HG03432 (cell line): ENCODE measurements at regions not wholly inside any gene's neighbourhood (a gene's known extent, or its start where the extent isn't known, plus 50 kb on each side); places are given as distances from the start of the nearest gene placed in this dataset.

ENCODE experiments used
- ATAC-seq: cut with Tn5 transposase; IDR thresholded peaks from one replicate; pipeline ENCODE4 v1.9.1; 2021; ENCODE audit warnings: mild to moderate bottlenecking, moderate library complexity; ENCODE audit not compliant: unreplicated experiment

DNA sequence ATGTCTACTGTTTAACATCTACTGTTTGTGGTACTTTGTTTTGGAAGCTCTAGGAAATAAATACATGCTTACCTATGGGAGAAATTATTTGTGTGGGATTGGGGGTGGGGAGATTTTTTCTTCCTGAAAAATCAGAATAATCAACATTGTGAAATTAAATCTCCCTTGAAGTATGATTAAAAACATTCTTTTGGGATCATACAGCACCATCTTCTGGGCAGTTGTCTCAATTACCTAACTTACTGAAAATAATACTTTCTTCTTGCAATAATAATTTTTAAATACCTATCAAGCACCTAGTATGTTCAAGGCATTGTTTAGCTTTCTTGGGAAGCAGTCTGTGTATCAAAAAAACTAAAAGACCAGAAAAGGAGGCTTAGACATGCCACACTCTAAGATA lies 576.5 kb upstream of the ARGLU1 start:
- ATAC-seq = no peak

DNA sequence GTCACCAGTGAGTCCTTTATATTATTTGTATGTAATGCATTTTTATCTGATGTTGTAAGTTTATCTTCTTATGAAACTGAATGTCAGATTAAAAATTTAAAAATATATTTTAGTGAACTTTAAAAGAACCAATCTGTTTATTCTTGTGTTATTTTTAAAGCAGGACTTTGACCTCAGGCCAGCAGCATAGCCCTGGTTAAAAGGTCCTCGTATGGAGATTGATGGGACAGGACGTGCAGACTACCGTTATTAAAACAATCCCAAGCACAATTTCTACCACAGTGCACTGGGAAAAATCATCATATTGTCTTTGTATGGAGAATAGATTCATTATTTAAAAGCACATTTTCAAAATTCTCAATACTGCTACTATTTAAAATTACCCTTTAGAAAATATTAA lies 573.8 kb upstream of the ARGLU1 start:
- ATAC-seq = no peak

DNA sequence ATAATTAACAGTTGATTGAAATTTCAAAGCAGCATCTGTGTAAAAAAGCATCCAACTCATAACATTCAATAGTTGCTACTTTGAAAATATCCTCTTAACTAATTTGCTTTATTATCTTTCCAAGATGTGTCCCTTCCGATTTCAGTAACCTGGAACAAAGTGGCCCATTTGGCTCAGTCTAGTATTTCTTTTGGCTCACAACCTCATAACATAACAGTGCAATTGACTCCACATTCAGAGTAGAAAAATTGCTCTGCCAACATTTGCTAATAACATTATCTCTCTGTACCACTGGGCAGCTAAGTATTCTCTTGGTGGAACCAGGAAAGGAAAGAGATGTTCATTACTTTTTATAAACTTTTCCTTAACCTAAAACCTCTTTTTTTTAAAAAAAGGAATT lies 571.1 kb upstream of the ARGLU1 start:
- no peak for ATAC-seq

DNA sequence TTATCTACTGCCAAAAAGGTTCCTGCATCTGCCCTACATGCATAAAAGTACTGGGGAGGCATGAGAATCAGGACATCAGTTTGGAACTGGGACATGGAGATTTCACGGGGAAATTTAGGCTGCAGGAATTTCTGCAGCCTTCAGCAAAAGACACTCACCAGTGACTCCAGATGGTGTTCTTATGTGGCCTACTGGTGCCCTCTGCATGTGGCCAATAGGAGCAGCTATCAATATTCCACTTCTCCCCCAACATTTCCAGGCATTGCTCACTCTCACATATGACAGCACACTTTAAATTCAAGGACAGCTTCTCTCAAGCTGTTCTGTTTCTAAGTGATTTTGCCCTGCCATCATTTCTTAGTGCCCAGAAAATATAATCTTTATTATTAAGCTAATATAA lies 570.5 kb upstream of the ARGLU1 start:
- no peak for ATAC-seq

DNA sequence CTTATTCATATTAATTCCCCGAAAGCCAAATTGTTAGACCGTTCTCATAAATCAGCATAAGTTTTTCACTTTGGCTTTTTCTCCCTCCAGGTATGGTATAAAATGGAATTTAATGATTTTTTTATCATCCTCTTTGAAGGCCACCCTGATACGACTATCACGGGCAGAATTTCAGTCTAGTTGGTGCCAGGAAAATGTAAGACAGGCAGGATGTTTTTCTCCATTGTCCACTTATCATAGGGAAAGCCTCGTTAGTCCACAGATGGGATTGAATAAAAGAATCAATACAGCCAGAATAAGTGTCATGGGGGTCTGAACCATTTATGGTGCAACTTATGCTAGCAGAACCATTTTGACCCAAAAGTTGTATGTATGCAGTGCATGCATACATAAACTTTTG lies 566.0 kb upstream of the ARGLU1 start:
- no peak for ATAC-seq

DNA sequence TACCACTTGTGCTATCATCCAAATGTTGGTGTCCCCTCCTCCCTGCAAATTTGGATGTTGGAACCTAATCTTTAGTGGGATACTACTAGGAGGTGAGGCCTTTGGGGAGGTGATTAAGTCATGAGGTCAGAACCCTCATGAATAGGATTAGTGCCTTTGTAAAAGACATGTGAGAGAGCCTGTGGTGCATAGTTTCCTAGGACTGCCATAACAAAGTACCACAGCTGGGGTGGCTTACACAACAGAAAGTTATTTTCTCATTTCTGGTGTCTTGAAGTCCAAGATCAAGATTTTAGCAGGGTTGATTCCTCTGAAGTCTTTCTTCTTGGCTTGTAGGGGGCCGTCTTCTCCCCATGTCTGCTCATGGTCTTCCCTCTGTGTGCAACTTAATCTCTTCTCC lies 562.6 kb upstream of the ARGLU1 start:
- ATAC-seq = no peak

DNA sequence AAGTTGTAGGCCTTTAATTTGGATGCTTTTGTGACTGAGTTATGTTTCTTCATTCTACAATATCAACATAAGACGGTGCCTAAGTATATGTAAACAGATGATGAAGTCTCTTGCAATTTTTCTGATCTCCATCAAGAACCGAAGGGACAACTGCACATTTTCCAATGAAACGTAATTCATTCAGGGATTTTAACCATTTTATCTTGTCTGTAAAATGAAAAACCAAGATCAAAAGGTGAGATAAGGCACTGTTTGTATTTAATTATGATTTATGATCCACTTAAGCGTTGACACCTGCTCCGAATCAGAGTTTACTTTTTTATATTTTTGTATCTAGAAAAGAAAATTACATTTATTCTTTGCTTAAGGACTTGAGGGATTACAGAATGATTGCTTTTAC lies 556.8 kb upstream of the ARGLU1 start:
- no peak for ATAC-seq

DNA sequence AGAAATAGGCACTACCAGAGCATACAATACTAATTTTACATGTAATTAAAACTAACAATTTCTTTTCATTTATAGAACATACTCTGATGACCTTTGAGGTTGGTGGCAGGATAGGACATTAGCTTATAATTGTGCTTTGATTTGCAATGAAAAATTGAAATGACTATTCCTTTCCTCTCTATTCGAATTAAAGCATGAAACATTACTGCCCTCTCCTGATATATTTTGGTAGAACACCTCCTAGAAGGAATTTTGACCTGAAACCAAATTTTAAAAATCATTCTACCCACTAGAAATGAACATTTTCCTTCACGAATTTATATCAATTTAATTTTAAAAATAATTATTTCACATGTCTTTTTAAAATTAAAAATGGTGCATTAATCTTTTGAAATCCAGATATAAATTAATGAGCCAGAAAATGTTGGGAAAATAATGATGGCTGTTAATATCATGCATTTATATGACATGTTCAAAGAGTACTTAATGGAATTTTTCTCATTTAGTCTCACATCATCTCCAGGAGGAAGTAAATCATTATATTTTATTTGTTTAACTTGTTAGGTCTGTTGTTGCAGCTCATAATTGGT lies 556.3 kb upstream of the ARGLU1 start:
- peak; percentile 57 for ATAC-seq

DNA sequence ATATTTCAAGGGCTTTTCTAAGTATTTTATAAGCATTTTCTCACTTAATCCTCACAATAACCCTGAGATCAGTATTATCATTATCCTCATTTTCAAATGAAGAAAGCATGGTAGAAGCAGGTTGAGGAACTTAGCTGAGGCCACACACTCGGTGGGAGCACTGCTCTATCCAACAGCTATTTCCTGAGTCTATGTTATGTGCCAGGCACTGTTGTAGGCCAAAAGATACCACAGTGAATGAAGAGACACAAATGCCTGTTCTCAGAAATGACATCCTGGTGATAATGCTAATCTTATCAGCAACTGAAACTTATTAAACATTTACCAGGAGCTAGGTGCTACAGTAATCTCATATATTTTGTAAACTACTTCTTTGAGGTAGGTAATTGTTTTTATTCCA lies 553.9 kb upstream of the ARGLU1 start:
- ATAC-seq = no peak

DNA sequence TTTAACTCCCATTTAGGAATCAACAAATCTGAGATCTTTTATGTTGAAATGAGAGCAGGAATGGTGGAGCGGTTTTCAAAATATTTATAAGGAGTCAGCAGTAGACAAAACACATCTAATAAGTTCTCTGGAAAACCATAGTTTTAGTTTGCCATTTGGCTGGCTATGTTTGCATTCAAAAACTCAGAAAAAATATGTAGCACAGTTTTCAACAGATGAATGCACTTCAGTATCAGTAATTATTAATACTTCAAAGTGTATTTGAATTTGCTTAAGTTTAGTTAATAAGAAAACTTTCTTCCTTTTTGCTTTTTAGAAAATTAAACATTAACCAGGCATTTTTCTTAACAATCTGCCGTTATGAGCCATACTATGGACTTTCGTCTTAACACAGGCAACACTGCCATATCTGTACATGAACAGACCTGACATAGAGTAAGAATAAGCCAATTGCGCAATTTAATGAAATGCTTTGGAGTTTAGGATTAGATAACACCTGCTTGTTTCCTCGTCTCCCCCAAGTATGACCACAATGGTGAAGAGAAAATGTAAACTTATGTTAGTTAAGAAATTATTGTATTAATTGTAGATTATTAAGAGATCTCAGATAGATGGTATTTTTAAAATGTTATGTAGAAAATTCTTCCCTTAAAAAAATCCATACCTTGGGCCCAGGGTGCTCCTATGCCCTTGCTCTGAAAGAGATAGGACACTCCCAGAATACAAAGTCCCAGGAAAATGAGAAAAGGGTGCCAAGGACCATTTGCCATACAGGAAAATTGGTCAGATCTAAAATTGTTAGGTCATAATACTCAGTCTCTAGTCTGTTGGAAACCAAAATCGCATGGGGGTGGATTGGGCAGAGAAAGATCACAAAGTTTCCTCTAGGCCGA lies 552.3 kb upstream of the ARGLU1 start:
- ATAC-seq = no peak

DNA sequence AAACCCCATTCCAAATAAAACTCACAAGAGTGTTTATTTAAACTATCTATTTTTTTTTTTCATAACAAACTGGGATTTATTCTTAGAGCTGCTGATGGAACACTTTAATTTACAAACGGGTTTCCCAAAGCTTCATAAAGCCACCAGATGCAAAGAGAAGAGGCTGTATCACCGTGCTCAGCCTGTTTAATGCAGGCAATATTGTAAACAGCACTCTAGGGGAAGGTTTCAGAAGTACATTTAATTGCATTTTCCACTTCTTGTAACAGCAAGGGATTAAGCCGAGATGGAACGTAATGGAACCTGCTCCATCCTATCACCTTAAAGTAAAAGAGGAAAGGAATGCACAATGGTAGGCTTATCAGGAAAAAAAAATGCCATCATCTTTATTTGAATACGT lies 550.6 kb upstream of the ARGLU1 start:
- ATAC-seq = no peak

DNA sequence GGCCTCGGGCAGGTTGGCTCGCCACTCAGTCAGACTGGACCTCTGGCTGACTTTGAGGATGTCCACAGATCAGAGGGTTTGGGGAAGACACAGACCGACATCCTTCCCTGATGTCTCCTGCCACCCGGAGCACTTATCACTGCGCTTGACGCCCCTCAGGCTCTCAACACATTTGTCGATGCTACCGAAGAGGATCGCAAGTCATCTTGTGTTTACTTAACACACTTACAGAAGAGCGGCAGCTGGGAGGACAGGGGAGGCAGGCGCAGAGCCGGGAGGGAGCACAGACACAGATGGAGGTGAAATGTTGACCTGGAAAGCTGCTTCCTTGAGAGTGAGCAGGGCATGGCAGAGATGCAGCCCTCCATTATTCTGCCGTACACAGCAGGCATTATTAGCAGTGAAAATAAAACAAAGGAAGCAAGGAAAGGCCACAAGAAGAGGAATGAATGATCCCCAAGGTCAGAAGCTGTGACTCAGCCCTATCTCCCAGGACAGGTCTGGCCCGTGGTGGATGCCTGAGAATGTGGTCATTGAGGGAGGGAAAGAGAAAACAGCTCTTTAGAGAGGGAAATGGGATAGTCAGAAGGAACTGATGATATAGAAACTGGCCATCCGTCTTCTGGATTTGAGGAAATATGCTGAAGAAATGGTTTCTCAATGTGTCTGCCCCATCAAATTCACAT lies 549.5 kb upstream of the ARGLU1 start:
- ATAC-seq = no peak

DNA sequence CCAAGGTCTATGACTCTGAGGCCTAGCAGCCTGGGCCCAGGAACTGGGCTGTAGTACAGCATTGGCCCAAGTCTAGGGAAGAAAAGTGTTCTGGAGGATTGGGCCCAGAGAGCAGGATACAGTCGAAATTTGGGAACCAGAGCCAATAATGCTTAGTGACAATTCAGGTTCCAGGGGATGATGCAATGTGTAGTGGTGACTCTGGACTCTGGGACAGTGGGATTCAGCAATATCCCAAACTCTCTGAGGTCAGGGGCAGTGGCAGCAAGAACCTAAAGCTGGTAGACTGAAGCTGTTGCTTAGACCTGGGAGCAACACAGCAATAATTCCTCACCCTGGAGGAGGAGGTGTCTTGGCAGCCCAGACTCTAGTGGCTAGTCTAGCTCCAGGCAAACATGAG lies 545.5 kb upstream of the ARGLU1 start:
- ATAC-seq = no peak

DNA sequence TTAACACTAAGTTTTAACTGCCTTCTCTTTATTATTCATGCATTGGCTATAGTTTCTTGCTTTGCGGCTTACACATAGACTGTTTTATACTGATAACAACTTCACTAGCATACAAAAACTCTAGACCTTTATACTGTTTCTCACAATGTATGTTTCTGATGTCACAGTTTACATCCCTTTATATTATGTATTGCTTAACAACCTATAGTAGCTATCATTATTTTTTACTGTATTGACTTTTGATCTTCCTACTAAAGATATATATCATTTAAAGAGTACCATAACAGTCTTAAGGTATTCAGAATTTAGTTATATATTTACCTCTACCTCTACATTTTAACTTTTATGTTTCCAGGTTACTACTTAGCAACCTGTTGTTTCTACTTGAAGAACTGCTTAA lies 543.3 kb upstream of the ARGLU1 start:
- no peak for ATAC-seq

DNA sequence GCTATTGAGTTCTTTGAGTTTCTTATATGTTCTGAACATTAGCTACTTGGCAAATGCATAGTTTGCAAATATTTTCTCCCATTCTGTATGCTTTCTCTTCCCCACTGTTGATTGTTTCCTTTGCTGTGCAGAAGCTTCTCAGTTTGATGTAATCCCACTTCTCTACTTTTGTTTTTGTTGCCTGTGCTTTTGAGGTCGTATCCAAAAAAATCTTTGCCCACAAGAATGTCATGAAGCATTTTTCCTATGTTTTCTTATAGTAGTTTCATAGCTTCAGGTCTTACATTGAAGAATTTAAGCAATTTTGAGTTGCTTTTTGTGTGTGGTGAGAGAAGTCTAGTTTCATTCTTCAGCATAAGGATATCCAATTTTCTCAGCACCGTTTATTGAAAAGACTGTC lies 536.7 kb upstream of the ARGLU1 start:
- ATAC-seq = no peak

DNA sequence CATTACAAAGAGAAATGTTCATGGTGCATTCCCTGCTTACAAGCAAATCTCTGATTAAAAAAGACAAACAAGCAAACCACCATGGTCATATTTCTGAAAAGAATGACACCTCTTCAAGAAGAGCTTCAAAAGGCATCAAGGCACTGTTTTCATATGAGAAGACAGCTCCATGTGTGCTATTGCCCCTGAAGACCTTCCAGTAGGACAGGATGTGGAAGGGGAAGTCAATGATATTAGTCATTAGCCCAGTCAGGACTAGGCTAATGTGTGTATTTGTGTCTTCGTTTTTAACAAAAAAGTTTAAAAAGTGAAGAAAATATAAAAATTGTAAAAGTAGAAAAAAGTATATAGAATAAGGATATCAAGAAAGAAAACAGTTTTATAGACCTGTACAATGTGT lies 534.7 kb upstream of the ARGLU1 start:
- no peak for ATAC-seq

DNA sequence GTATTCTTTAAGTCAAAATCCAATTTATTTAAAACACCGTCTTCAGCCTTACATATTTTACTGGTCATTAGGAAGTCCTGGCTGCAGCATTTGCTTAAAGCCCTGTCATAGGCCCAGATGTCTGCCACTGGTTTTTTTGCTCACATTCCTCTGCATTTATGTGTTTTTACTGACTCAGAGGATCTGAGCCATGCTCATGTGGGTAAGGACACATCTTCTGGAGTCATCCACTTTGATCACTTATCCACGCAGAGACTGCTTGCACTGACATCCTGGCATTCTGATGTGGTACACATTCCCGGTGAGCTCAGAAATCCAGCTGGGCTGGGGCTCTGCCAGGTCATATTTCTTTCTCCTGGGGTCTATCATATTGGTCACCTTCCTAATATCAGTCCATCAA lies 531.7 kb upstream of the ARGLU1 start:
- no peak for ATAC-seq

DNA sequence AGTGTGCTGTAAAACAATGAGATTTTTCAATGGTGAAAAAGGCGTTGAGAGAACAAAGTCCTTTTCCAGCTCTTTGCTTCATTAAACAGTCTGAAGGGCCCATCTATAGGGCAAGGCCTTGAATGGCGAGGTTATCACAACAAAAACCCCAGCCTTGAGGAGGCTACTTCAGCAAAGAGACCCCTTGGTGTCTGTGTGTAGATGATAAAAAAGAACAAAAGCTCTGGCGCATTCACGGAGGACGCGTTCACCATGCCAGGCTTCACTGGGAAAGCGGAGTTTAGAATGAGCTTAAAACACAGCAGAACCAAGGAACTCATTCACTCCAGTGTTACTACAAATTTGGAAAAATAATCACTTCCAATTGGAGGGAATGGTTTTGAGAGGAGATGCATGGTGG lies 530.0 kb upstream of the ARGLU1 start:
- no peak for ATAC-seq

DNA sequence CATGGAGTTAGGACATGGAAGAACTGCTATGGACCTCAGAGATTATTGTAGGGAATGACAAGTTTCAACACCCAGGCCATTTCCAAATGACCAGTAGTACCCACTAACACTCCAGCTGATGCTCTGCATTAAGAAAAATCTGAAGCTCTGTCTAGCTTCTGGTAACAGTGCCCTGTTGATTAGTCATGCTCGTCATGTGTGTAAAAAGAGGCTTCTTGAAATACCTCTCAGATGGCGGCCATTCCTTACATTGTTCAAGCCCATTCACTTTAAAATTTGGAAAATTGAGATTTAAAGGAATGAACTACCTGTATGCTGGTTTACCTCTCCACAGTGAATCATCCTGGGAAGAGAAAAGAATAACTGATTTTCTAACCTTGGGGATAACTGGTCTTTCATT lies 527.9 kb upstream of the ARGLU1 start:
- ATAC-seq = no peak

DNA sequence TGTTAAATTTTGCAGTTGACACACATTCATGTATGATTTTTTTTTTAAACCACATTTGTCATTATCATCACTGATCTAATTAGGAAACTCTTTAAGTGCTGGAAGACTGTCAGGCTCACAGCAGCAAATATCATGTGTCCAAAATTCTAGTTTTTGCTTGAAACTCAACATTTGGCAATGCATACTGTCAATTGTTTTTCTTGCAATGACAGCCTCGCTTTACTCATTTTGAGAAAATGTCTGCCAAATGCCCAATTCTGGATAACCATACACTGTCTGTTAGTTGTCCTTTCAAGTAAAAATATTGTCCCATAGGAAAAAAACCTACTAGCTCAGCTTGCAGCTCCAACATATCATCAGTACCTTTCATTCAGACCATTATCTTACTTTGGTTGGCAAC lies 523.9 kb upstream of the ARGLU1 start:
- ATAC-seq = no peak

DNA sequence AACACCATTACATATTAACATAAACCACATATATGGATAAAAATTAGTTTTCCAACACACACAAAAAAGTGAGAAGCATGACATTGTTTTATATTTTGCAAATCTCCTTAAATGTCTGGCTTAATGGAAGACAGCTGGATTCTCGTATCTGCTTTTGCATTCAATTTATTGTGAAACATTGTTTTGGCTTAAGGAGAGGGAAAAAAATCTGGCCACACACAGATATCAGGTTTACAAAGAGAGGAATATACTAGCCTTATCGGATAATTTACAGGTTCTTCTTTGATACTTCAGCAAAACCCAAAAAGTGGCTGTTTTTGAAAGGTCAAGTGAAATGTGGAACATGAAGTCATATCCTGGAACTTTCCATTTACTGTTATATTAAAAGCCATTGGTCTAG lies 523.5 kb upstream of the ARGLU1 start:
- no peak for ATAC-seq

DNA sequence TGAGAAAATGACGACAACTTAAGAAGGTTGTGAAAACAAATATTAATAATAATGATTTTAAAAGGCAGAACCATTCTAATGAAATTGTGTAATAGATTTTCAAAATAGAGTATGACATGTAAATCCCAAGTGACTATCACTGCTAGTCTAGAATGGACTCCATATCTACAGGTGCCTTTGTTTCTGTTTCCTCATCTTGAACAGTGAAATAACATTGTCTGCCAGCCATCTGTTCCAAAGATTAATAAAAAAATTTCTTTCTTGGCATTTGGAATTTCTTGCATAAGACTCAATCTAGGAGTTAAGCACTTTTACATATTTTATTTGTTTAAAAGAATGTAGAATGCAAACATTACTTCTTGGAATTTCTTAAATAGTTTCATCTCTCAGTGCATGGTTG lies 520.1 kb upstream of the ARGLU1 start:
- ATAC-seq = no peak
